ENCODE measurements at regions not wholly inside any gene's neighbourhood (a gene's known extent, or its start where the extent isn't known, plus 50 kb on each side); places are given as distances from the start of the nearest gene placed in this dataset.

DNA sequence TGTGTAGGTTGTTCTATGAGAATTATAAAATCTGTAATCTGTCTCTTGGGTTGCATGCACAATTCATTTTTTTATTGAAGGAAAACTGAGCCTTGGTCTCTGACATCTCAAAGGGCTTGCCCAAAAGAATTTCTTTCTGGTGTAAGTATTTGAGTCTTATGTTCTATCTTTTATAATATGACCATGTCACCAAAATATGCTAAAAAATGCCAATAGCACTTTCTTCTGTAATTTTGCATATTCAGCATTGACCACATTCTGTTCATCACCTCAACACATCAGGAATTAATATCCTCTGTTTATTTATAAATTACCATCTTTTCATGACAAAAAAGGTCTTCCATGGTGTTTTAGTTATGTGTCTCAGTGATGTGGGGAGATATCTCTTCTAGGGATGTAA, 268.7 kb upstream of the TCF4 start:
- TF ChIP-seq CTCF (conservative IDR thresholded peaks at IDR 0.05 in 1 of 2, IDR thresholded peaks at IDR 0.05 in 1 of 2; ENCODE audit: low read depth in 1 of 2, low read length in 2 of 2) (no peak), EZH2 (IDR thresholded peaks at IDR 0.05; ENCODE audit: low read length, missing control alignments) (no peak)

Data from fibroblast of lung (primary cell).